PC-3 (cell line): ENCODE measurements at regions not wholly inside any gene's neighbourhood (a gene's known extent, or its start where the extent isn't known, plus 50 kb on each side); places are given as distances from the start of the nearest gene placed in this dataset.

Experiments used
- ATAC-seq: fragments of 200-7000 bp; cut with Tn5 transposase; 2 replicates; pipeline ENCODE4 v1.9.1; 2020; ENCODE audit warnings: mild to moderate bottlenecking, moderate library complexity
- BruUV-seq: library from RNA; stranded (reverse); fragments of 400-500 nt; replicated peaks from 2 replicates; lab custom pipeline; 2021; lab: Mats Ljungman, UMichigan
- CTCF ChIA-PET: fragments of 300-600 bp; sonication (Branson Sonifier 250); formaldehyde crosslinking; loops from one replicate; lab custom pipeline; 2022; ENCODE audit warnings: antibody characterized with exemption; lab: Charles Lee
- POLR2A ChIA-PET: fragments of 300-600 bp; sonication (Branson Sonifier 250); formaldehyde crosslinking; loops from one replicate; lab custom pipeline; 2022; ENCODE audit warnings: antibody characterized with exemption; ENCODE audit not compliant: unreplicated experiment; lab: Charles Lee
- DNase-seq: peaks from one replicate; pipeline ENCODE4 v3.0.0-alpha.2; 2015
- H2AFZ ChIP-seq: fragments of 300-600 bp; sonication (generic); 2 replicates; pipeline ENCODE4 v1.6.0; 2016; ENCODE audit warnings: antibody characterized with exemption, low read length
- H3F3A ChIP-seq: fragments of 300-600 bp; sonication (generic); one replicate; pipeline ENCODE4 v1.6.0; 2017; ENCODE audit warnings: antibody characterized with exemption, low read length, control low read depth, mild to moderate bottlenecking; ENCODE audit not compliant: unreplicated experiment
- H3K27ac ChIP-seq: fragments of 300-600 bp; sonication (generic); 2 replicates; pipeline ENCODE4 v1.5.1; 2016; ENCODE audit warnings: mild to moderate bottlenecking, low read length
- H3K27me3 ChIP-seq: fragments of 300-600 bp; sonication (generic); 2 replicates; pipeline ENCODE4 v1.6.1; 2016; ENCODE audit warnings: low read length, mixed read lengths
- H3K36me3 ChIP-seq: fragments of 300-600 bp; sonication (generic); 2 replicates; pipeline ENCODE4 v1.6.1; 2016; ENCODE audit warnings: low read depth, mixed run types, low read length, mixed read lengths
- H3K4me1 ChIP-seq: fragments of 300-600 bp; sonication (generic); 2 replicates; pipeline ENCODE4 v1.5.1; 2016; ENCODE audit warnings: low read length; ENCODE audit not compliant: insufficient read depth
- H3K4me2 ChIP-seq: fragments of 300-600 bp; sonication (generic); 2 replicates; pipeline ENCODE4 v1.6.0; 2016; ENCODE audit warnings: low read length
- H3K4me3 ChIP-seq: fragments of 300-600 bp; sonication (generic); 2 replicates; pipeline ENCODE4 v1.5.1; 2016; ENCODE audit warnings: mild to moderate bottlenecking, low read length, mixed read lengths
- H3K79me2 ChIP-seq: fragments of 300-600 bp; sonication (generic); 2 replicates; pipeline ENCODE4 v1.6.1; 2017; ENCODE audit warnings: low read length, mixed read lengths
- H3K9ac ChIP-seq: fragments of 300-600 bp; sonication (generic); 2 replicates; pipeline ENCODE4 v1.6.0; 2016; ENCODE audit warnings: mild to moderate bottlenecking, low read length
- H3K9me2 ChIP-seq: fragments of 300-600 bp; sonication (generic); replicated peaks from 2 replicates; pipeline ENCODE4 v1.6.1; 2016; ENCODE audit warnings: mixed run types, low read length, mixed read lengths
- H3K9me3 ChIP-seq: fragments of 300-600 bp; sonication (generic); 2 replicates; pipeline ENCODE4 v1.6.1; 2016; ENCODE audit warnings: low read length, mixed read lengths
- H4K20me1 ChIP-seq: fragments of 300-600 bp; sonication (generic); 2 replicates; pipeline ENCODE4 v1.6.1; 2016; ENCODE audit warnings: low read length, mixed read lengths
- CTCF ChIP-seq: fragments of 300-600 bp; sonication (generic); conservative IDR thresholded peaks from 2 replicates; pipeline ENCODE4 v1.5.1; 2017; ENCODE audit warnings: antibody characterized with exemption, low read depth, mild to moderate bottlenecking, low read length
- EZH2 ChIP-seq: fragments of 300-600 bp; sonication (generic); IDR thresholded peaks from one replicate; pipeline ENCODE4 v1.6.1; 2017; ENCODE audit warnings: antibody characterized with exemption, mild to moderate bottlenecking, low read length; ENCODE audit not compliant: unreplicated experiment
- EZH2phosphoT487 ChIP-seq: fragments of 300-600 bp; sonication (generic); IDR thresholded peaks from 2 replicates; pipeline ENCODE4 v1.6.1; 2018; ENCODE audit warnings: mild to moderate bottlenecking, antibody characterized with exemption, low read length, borderline replicate concordance
- intact Hi-C: fragments of 100-400 bp; cut with micrococcal nuclease; formaldehyde crosslinking; loops from 2 replicates; pipeline ENCODE4 v1.9.0; 2023

GRCh38 chr11:134667505-134667904 is 255.5 kb upstream of the B3GAT1 start:
- peaks cover 48% of the 10 kb centered on the region for H3K27me3 ChIP-seq
- BruUV-seq, result no TSS peak
- no peak overlapping the region for H3K4me3 ChIP-seq
- no peaks in the 10 kb centered on the region for H3K4me1 ChIP-seq
- H4K20me1 ChIP-seq, result no peaks in the 10 kb centered on the region
- ATAC-seq (no peak), DNase-seq (no peak)
- CTCF ChIA-PET, result no interaction called here
- TF ChIP-seq EZH2 (no peak), EZH2phosphoT487 (no peak), CTCF (no peak)
- no peak overlapping the region for H3K9ac ChIP-seq
- no peaks in the 10 kb centered on the region for H3K36me3 ChIP-seq
- POLR2A ChIA-PET, result no interaction called here
- H3K27ac ChIP-seq, result no peak overlapping the region
- H2AFZ ChIP-seq, result no peak overlapping the region
- peaks cover 4% of the 10 kb centered on the region; the same call in 1 of the 2 replicates for H3K9me3 ChIP-seq
- no peaks in the 10 kb centered on the region for H3F3A ChIP-seq
- H3K79me2 ChIP-seq, result no peaks in the 10 kb centered on the region
- H3K9me2 ChIP-seq, result no peaks in the 10 kb centered on the region
- intact Hi-C loops, result no loop called here
- H3K4me2 ChIP-seq, result no peak overlapping the region

GRCh38 chr11:134667175-134667500 is 255.1 kb upstream of the B3GAT1 start:
- no peaks in the 10 kb centered on the region for H3K9me2 ChIP-seq
- peaks cover 7% of the 10 kb centered on the region; the same call in 1 of the 2 replicates for H3K9me3 ChIP-seq
- no peaks in the 10 kb centered on the region for H3K36me3 ChIP-seq
- no peak overlapping the region for H3K4me2 ChIP-seq
- no peak overlapping the region for H2AFZ ChIP-seq
- no peaks in the 10 kb centered on the region for H3K79me2 ChIP-seq
- no peak for TF ChIP-seq CTCF
- no peak for TF ChIP-seq EZH2phosphoT487
- TF ChIP-seq EZH2, result no peak
- BruUV-seq, result no TSS peak
- H3K9ac ChIP-seq, result no peak overlapping the region
- no peaks in the 10 kb centered on the region for H4K20me1 ChIP-seq
- ATAC-seq, result no peak
- CTCF ChIA-PET, result no interaction called here
- H3K4me3 ChIP-seq, result no peak overlapping the region
- no peaks in the 10 kb centered on the region for H3K4me1 ChIP-seq
- DNase-seq, result no peak
- POLR2A ChIA-PET, result no interaction called here
- H3F3A ChIP-seq, result no peaks in the 10 kb centered on the region
- H3K27ac ChIP-seq, result no peak overlapping the region
- peaks cover 44% of the 10 kb centered on the region for H3K27me3 ChIP-seq
- intact Hi-C loops, result no loop called here

- DNase-seq (no peak), ATAC-seq (no peak)
- H3K4me3 ChIP-seq, result no peak overlapping the region
- H3K4me1 ChIP-seq, result no peaks in the 10 kb centered on the region
- BruUV-seq, result no TSS peak
- no peak overlapping the region for H2AFZ ChIP-seq
- no peak overlapping the region for H3K9ac ChIP-seq
- no peak overlapping the region for H3K4me2 ChIP-seq
- intact Hi-C loops, result no loop called here
- no peaks in the 10 kb centered on the region for H3K36me3 ChIP-seq
- no peaks in the 10 kb centered on the region for H3F3A ChIP-seq
- H3K9me3 ChIP-seq, result peaks cover 13% of the 10 kb centered on the region; the same call in 1 of the 2 replicates
- no peak for TF ChIP-seq CTCF
- TF ChIP-seq EZH2phosphoT487, result no peak
- no peak for TF ChIP-seq EZH2
- H3K9me2 ChIP-seq, result no peaks in the 10 kb centered on the region
- H3K27me3 ChIP-seq, result peaks cover 38% of the 10 kb centered on the region
- H3K27ac ChIP-seq, result no peak overlapping the region
- POLR2A ChIA-PET, result no interaction called here
- H3K79me2 ChIP-seq, result no peaks in the 10 kb centered on the region
- H4K20me1 ChIP-seq, result no peaks in the 10 kb centered on the region
- CTCF ChIA-PET, result no interaction called here
These were observed 254.5 kb upstream of the B3GAT1 start for GRCh38 chr11:134666273-134667174.
